Vagina (tissue), 2 donors: ENCODE measurements at regions not wholly inside any gene's neighbourhood (a gene's known extent, or its start where the extent isn't known, plus 50 kb on each side); places are given as distances from the start of the nearest gene placed in this dataset.

Experiments
- DNase-seq, 2 donors: peaks; one replicate each; pipeline ENCODE4 v3.0.0-alpha.2; 2017; ENCODE audit errors: extremely low spot score in 2 of 2
- H3K27ac ChIP-seq: fragments of 200-600 bp; sonication (generic); one replicate; pipeline ENCODE4 v1.5.1; 2019
- H3K27me3 ChIP-seq: fragments of 200-600 bp; sonication (generic); one replicate; pipeline ENCODE4 v1.5.1; 2019
- H3K36me3 ChIP-seq, 2 donors: fragments of 200-600 bp; sonication (generic); one replicate each; pipeline ENCODE4 v1.5.1; 2017 to 2019
- H3K4me1 ChIP-seq: fragments of 200-600 bp; sonication (generic); one replicate; pipeline ENCODE4 v1.5.1; 2019
- H3K4me3 ChIP-seq, 2 donors: fragments of 200-600 bp; sonication (generic); 1 replicate in 1 of 2; 2 replicates in 1 of 2; pipeline ENCODE4 v1.5.1; 2016 to 2019
- H3K9me3 ChIP-seq: fragments of 200-600 bp; sonication (generic); one replicate; pipeline ENCODE4 v1.5.1; 2019
- POLR2A ChIP-seq, 2 donors: fragments of 450-650 bp; IDR thresholded peaks; one replicate each; pipeline ENCODE4 v1.6.1; 2017; ENCODE audit warnings: antibody characterized with exemption in 2 of 2, mild to moderate bottlenecking in 2 of 2, moderate library complexity in 2 of 2
- POLR2AphosphoS5 ChIP-seq, 2 donors: sonication (generic); formaldehyde crosslinking; IDR thresholded peaks; one replicate each; pipeline ENCODE4 v1.9.0; 2017; ENCODE audit warnings: antibody characterized with exemption in 2 of 2, mild to moderate bottlenecking in 2 of 2, low read depth in 1 of 2; ENCODE audit not compliant: insufficient read depth in 1 of 2
- intact Hi-C: fragments of 100-400 bp; cut with DNase I; formaldehyde crosslinking; loops from one replicate; pipeline ENCODE4 v1.15.1; 2023
- TF ChIP-seq, protein P1 (sequence below), 3 experiments: fragments of 450-650 bp in 2 of 3; fragments of 200-600 bp in 1 of 3; sonication (generic) in 1 of 3; IDR thresholded peaks; one replicate each; pipeline ENCODE4 v1.5.1; 2017 to 2019; ENCODE audit warnings: antibody characterized with exemption in 3 of 3, mild to moderate bottlenecking in 2 of 3, moderate library complexity in 2 of 3

- no peaks in the 10 kb centered on the region for H3K4me1 ChIP-seq
- intact Hi-C loops: no loop called here
- TF ChIP-seq, protein P1, sequence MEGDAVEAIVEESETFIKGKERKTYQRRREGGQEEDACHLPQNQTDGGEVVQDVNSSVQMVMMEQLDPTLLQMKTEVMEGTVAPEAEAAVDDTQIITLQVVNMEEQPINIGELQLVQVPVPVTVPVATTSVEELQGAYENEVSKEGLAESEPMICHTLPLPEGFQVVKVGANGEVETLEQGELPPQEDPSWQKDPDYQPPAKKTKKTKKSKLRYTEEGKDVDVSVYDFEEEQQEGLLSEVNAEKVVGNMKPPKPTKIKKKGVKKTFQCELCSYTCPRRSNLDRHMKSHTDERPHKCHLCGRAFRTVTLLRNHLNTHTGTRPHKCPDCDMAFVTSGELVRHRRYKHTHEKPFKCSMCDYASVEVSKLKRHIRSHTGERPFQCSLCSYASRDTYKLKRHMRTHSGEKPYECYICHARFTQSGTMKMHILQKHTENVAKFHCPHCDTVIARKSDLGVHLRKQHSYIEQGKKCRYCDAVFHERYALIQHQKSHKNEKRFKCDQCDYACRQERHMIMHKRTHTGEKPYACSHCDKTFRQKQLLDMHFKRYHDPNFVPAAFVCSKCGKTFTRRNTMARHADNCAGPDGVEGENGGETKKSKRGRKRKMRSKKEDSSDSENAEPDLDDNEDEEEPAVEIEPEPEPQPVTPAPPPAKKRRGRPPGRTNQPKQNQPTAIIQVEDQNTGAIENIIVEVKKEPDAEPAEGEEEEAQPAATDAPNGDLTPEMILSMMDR (IDR thresholded peaks at IDR 0.05): no peak
- TF ChIP-seq POLR2A (IDR thresholded peaks at IDR 0.05) (no peak), POLR2AphosphoS5 (IDR thresholded peaks at IDR 0.05; ENCODE audit: insufficient read depth in 1 of 2, low read depth in 1 of 2) (no peak)
- no peaks in the 10 kb centered on the region for H3K9me3 ChIP-seq
- H3K27ac ChIP-seq: no peak overlapping the region
- no peaks in the 10 kb centered on the region for H3K36me3 ChIP-seq
- H3K27me3 ChIP-seq: no peaks in the 10 kb centered on the region
- DNase-seq: peak in 1 of 2 donors; percentile 22
- H3K4me3 ChIP-seq: no peak overlapping the region
Measured at GRCh38 chr13:111886217-111886945, 180.6 kb upstream of the SOX1 start.

GRCh38 chr13:111893071-111893606 is 173.8 kb upstream of the SOX1 start:
- peak; percentile 56 to 85 for DNase-seq
- Histone ChIP-seq H3K4me1 (no peaks in the 10 kb centered on the region), H3K27me3 (no peaks in the 10 kb centered on the region), H3K36me3 (no peaks in the 10 kb centered on the region), H3K9me3 (no peaks in the 10 kb centered on the region), H3K4me3 (peak overlapping the region; percentile 6 to 12), H3K27ac (no peak overlapping the region)
- intact Hi-C loops: no loop called here
- TF ChIP-seq, protein P1 (IDR thresholded peaks at IDR 0.05): no peak
- TF ChIP-seq POLR2AphosphoS5 (IDR thresholded peaks at IDR 0.05; ENCODE audit: insufficient read depth in 1 of 2, low read depth in 1 of 2): no peak
- TF ChIP-seq POLR2A (IDR thresholded peaks at IDR 0.05): no peak

DNA sequence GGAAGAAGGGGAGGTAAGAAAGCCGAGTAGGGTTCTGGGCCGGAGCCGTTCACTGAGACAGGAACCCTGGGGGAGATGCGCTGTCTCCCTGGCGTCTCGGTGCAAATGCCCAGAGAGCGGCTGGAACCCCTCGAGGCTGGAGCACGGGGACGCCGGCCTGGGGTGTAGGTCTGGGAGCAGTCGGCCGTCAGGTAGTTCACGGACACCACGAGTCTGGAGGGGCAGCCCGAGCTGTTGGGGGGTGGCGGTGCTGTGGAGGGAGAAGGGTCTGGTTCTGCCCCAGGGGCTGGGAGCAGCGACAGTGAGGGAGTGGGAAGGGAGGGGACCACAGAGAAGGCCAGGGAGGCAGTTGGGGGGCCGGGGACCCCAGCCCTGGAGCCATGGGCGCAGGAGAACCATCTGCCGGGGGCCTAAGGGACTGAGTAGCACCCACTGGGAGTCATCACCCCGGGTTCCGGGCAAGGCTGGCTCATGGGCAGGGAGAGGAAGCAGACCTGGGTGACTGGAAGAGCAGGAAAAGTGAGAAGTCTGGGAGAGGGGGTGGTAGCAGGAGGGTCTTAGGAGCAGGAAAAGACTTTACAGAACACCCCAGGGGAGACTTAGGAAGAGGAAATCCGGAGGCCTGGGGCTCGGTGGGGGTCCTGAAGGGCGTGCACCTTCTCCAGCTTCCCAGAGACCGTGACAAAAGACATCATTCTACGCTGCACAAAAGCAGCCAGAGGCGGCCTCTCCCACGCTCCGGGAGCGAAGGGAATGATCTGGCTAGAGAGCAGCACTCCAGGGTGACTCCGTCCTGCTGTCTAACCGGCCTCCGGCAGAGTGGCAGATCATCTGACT is 173.1 kb upstream of the SOX1 start:
- no peak overlapping the region for H3K27ac ChIP-seq
- H3K36me3 ChIP-seq: no peaks in the 10 kb centered on the region
- peak; percentile 65 to 84 for DNase-seq
- intact Hi-C loops: no loop called here
- no peaks in the 10 kb centered on the region for H3K9me3 ChIP-seq
- H3K27me3 ChIP-seq: no peaks in the 10 kb centered on the region
- TF ChIP-seq POLR2AphosphoS5 (IDR thresholded peaks at IDR 0.05; ENCODE audit: insufficient read depth in 1 of 2, low read depth in 1 of 2): no peak
- TF ChIP-seq POLR2A (IDR thresholded peaks at IDR 0.05): no peak
- TF ChIP-seq, protein P1 (IDR thresholded peaks at IDR 0.05): no peak
- no peaks in the 10 kb centered on the region for H3K4me1 ChIP-seq
- H3K4me3 ChIP-seq: peak overlapping the region; percentile 6 to 12

- TF ChIP-seq POLR2A (IDR thresholded peaks at IDR 0.05): no peak
- no peak for TF ChIP-seq POLR2AphosphoS5 (IDR thresholded peaks at IDR 0.05; ENCODE audit: insufficient read depth in 1 of 2, low read depth in 1 of 2)
- TF ChIP-seq, protein P1 (IDR thresholded peaks at IDR 0.05): no peak
- H3K36me3 ChIP-seq: no peaks in the 10 kb centered on the region
- no peak overlapping the region for H3K4me3 ChIP-seq
- H3K27ac ChIP-seq: no peak overlapping the region
- H3K4me1 ChIP-seq: no peaks in the 10 kb centered on the region
- DNase-seq: peak; percentile 58 to 61
- intact Hi-C loops: no loop called here
- H3K9me3 ChIP-seq: no peaks in the 10 kb centered on the region
- H3K27me3 ChIP-seq: no peaks in the 10 kb centered on the region
Measured at GRCh38 chr13:111895896-111896821, 170.8 kb upstream of the SOX1 start.
